ENCODE measurements at regions not wholly inside any gene's neighbourhood (a gene's known extent, or its start where the extent isn't known, plus 50 kb on each side); places are given as distances from the start of the nearest gene placed in this dataset.
"Not testable (repeated sequence)": the region's sequence is repeated elsewhere in the genome, so short reads cannot be mapped to it uniquely, and the experiment has no call there.

GRCh38 chr6:5833120-5833519 lies 173.6 kb downstream of the NRN1 start:
- Mint-ChIP-seq H3K4me1 (peaks cover 60% of the 10 kb centered on the region), H3K27ac (peak overlapping the region; percentile 17), H3K36me3 (no peaks in the 10 kb centered on the region), H3K27me3 (no peaks in the 10 kb centered on the region), H3K9me3 (no peaks in the 10 kb centered on the region), H3K4me3 (no peak overlapping the region)

- peak overlapping the region; percentile 17 for H3K27ac Mint-ChIP-seq
- H3K4me1 Mint-ChIP-seq: peaks cover 60% of the 10 kb centered on the region
- H3K4me3 Mint-ChIP-seq: no peak overlapping the region
- H3K36me3 Mint-ChIP-seq: no peaks in the 10 kb centered on the region
- no peaks in the 10 kb centered on the region for H3K27me3 Mint-ChIP-seq
- H3K9me3 Mint-ChIP-seq: no peaks in the 10 kb centered on the region
Observed at GRCh38 chr6:5832668-5833067, 174.1 kb downstream of the NRN1 start.

GRCh38 chr6:5831219-5831862 lies 175.4 kb downstream of the NRN1 start:
- Mint-ChIP-seq H3K4me3 (peak overlapping the region; percentile 71), H3K4me1 (peaks cover 60% of the 10 kb centered on the region), H3K27ac (peak overlapping the region; percentile 74)
- H3K27me3 Mint-ChIP-seq, H3K9me3 Mint-ChIP-seq, H3K36me3 Mint-ChIP-seq: not testable (repeated sequence)

GRCh38 chr6:5828296-5828695 lies 178.4 kb downstream of the NRN1 start:
- Mint-ChIP-seq H3K27me3 (no peaks in the 10 kb centered on the region), H3K27ac (no peak overlapping the region), H3K4me3 (no peak overlapping the region), H3K36me3 (no peaks in the 10 kb centered on the region), H3K9me3 (no peaks in the 10 kb centered on the region), H3K4me1 (peaks cover 57% of the 10 kb centered on the region)

GRCh38 chr6:5827056-5827904 lies 179.4 kb downstream of the NRN1 start:
- peaks cover 4% of the 10 kb centered on the region for H3K9me3 Mint-ChIP-seq
- H3K4me1 Mint-ChIP-seq: peaks cover 49% of the 10 kb centered on the region
- peaks cover 3% of the 10 kb centered on the region for H3K36me3 Mint-ChIP-seq
- H3K27me3 Mint-ChIP-seq: no peaks in the 10 kb centered on the region
- no peak overlapping the region for H3K27ac Mint-ChIP-seq
- no peak overlapping the region for H3K4me3 Mint-ChIP-seq

GRCh38 chr6:5824382-5824983 lies 182.2 kb downstream of the NRN1 start:
- not testable (repeated sequence) for H3K36me3 Mint-ChIP-seq, H3K4me3 Mint-ChIP-seq, H3K9me3 Mint-ChIP-seq, H3K27ac Mint-ChIP-seq, H3K27me3 Mint-ChIP-seq
- peaks cover 25% of the 10 kb centered on the region for H3K4me1 Mint-ChIP-seq

Data from activated naive CD4-positive, alpha-beta T cell treated with anti-CD3 and anti-CD28 coated beads, Interleukin-2, amount 50 U/mL, for 24 hours (primary cell).